GM18517 (cell line): ENCODE measurements at regions not wholly inside any gene's neighbourhood (a gene's known extent, or its start where the extent isn't known, plus 50 kb on each side); places are given as distances from the start of the nearest gene placed in this dataset.

Source experiments
- ATAC-seq: cut with Tn5 transposase; IDR thresholded peaks from one replicate; pipeline ENCODE4 v1.9.1; 2021; ENCODE audit warnings: mild to moderate bottlenecking, moderate library complexity; ENCODE audit not compliant: unreplicated experiment

- ATAC-seq, result no peak
Observed at GRCh38 chr18:1907470-1908206, 663.7 kb downstream of the METTL4 start.

- no peak for ATAC-seq
Observed at GRCh38 chr18:1914489-1914888, 656.8 kb downstream of the METTL4 start.

- ATAC-seq, result no peak
Observed at GRCh38 chr18:1916869-1917523, 654.3 kb downstream of the METTL4 start.

GRCh38 chr18:1917569-1917968, 653.7 kb downstream of the METTL4 start:
- no peak for ATAC-seq

GRCh38 chr18:1922066-1922465, 649.2 kb downstream of the METTL4 start:
- ATAC-seq, result no peak

- ATAC-seq, result no peak
Observed at GRCh38 chr18:1928711-1929110, 642.6 kb downstream of the METTL4 start.

- no peak for ATAC-seq
Observed at GRCh38 chr18:1929720-1930119, 641.6 kb downstream of the METTL4 start.

- no peak for ATAC-seq
Observed at GRCh38 chr18:1930291-1931270, 640.7 kb downstream of the METTL4 start.

GRCh38 chr18:1952486-1952885, 618.8 kb downstream of the METTL4 start:
- ATAC-seq, result no peak

GRCh38 chr18:1954583-1955312, 616.6 kb downstream of the METTL4 start:
- no peak for ATAC-seq

GRCh38 chr18:1958798-1959197, 612.5 kb downstream of the METTL4 start:
- no peak for ATAC-seq

GRCh38 chr18:1965016-1965415, 606.3 kb downstream of the METTL4 start:
- no peak for ATAC-seq

GRCh38 chr18:1965541-1965940, 605.8 kb downstream of the METTL4 start:
- no peak for ATAC-seq

GRCh38 chr18:1968801-1969498, 602.4 kb downstream of the METTL4 start:
- no peak for ATAC-seq

- no peak for ATAC-seq
Observed at GRCh38 chr18:1976484-1976883, 594.8 kb downstream of the METTL4 start.

- ATAC-seq, result no peak
Observed at GRCh38 chr18:1982056-1982455, 589.2 kb downstream of the METTL4 start.

- ATAC-seq, result no peak
Observed at GRCh38 chr18:1983746-1984515, 587.4 kb downstream of the METTL4 start.

GRCh38 chr18:1993866-1994265, 577.4 kb downstream of the METTL4 start:
- ATAC-seq, result no peak

- no peak for ATAC-seq
Observed at GRCh38 chr18:1994471-1994870, 576.8 kb downstream of the METTL4 start.
